GM19240 (cell line): ENCODE measurements at regions not wholly inside any gene's neighbourhood (a gene's known extent, or its start where the extent isn't known, plus 50 kb on each side); places are given as distances from the start of the nearest gene placed in this dataset.

Experiments
- DNase-seq: peaks from one replicate; pipeline ENCODE4 v3.0.0; 2011; ENCODE audit warnings: low spot score; ENCODE audit not compliant: insufficient read length

GRCh38 chr16:6940968-6941367, 391.7 kb upstream of the RBFOX1 start:
- no peak for DNase-seq

DNA sequence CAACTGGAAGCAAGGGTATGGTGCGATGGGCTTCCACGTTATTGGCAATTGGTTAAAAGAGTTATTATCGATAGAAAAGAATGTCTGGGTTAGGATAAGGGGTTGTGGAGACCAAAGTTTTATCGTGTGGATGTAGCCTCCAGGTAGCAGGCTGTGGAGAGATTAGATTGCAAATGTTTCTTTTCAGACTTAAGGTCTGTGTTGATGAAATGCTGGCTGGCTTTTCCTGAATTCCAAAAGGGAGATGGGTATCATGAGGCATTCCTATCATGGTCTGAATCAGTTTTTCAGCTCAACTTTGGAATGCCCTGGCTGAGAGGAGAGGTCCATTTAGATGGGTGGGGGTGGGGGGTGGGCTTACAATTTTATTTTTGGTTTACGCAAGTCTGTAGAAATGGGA, 395.0 kb upstream of the RBFOX1 start:
- no peak for DNase-seq

DNA sequence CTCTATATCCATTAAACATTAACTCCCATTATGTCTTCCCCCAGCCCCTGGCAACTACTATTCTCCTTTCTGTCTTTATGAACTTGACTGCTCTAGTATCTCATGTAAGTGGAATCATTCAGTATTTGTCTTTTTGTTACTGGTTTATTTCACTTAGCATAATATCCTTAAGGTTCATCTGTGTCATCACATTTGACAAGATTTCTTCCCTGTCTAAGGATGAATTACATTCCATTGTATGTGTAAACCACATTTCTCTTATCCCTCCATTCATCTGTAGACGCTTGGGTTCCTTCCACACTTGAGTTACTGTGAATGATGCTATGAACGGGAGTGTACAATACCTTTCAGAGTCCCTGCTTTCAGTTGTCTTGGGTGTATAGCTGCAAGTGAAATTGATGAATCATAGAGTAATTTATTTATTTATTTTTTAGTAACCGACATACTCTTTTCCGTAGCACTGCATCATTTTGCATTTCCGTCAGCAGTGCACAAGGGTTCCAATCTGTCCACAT, 399.7 kb upstream of the RBFOX1 start:
- DNase-seq = no peak

GRCh38 chr16:6929868-6930267, 402.8 kb upstream of the RBFOX1 start:
- DNase-seq = no peak

- no peak for DNase-seq
These were observed 405.9 kb upstream of the RBFOX1 start for GRCh38 chr16:6926762-6927161.

GRCh38 chr16:6926341-6926740, 406.3 kb upstream of the RBFOX1 start:
- DNase-seq = no peak

DNA sequence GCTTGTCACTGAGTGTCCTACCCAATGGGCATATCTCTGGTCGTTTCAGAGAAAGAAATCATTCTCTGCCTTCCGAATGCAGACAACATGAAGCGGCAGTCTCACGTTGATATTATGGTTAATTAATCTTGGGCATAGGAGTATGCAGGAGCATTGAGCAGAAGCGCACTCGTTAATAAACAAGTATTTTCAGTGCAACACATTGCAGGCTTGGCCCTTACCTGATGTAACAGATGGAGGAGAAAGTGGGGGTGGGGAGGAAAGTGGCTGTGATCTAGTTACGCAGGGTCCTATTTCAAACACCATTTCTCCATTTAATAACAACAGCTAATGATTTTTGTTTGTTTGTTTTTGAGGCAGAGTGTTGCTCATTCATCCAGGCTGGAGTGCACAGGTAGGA, 414.0 kb upstream of the RBFOX1 start:
- no peak for DNase-seq

DNA sequence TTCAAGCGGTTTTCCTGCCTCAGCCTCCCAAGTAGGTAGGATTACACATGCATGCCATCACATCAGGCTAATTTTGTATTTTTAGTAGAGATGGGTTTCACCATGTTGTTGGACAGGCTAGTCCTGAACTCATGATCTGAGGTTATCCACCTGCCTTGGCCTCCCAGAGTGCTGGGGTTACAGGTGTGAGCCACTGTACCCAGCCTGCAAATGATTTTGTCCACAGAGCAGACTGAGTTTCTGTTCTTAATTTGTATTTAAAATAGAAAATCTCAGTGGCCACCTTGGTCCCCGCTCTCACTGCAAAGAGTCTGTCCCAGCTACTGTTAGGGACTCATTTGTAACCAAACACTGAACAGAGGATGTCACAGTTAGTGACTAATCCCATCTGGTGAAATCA, 415.7 kb upstream of the RBFOX1 start:
- no peak for DNase-seq

GRCh38 chr16:6913566-6913965, 419.1 kb upstream of the RBFOX1 start:
- DNase-seq = no peak

- no peak for DNase-seq
These were observed 422.3 kb upstream of the RBFOX1 start for GRCh38 chr16:6910301-6910700.

DNA sequence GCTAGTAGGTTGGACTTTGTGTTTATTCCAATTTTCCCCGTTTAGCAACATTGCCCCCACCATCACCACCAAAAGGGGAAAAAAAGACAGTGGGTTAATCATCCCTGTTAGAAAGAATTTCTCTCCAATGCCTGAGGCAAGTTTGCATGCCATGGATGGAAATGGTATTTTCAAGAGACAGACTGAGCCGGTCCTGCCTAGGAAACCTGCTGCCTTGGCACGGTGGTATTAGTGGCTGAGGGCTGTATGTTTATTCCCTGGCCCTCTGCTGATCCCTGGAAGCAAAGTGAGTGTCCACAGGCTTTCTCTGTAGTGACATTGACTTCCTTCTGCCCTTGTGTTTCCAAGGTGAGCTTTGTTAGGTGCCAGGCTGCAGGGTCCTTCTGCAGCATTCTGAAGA, 427.0 kb upstream of the RBFOX1 start:
- no peak for DNase-seq

DNA sequence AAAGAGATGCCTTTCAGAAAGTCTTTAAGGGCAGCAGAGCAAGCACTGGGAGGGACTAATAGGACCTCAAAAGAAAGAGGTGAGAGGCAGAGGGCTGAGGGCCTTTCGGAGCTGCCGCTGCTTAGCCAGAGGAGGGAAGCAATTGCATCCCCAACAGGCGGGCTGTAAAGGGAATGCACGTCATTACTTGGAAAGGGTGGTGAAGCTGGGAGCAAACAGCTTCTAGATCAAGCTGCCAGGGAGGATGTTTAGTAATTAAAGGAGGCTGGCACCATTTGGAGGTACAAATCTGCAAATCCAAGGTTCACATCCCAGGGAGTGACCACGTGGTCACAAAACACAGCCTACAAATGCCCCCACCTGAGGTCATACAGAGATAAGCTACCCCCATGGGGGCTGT, 429.0 kb upstream of the RBFOX1 start:
- DNase-seq = no peak

GRCh38 chr16:6898896-6899295, 433.7 kb upstream of the RBFOX1 start:
- DNase-seq = no peak

GRCh38 chr16:6897876-6898485, 434.7 kb upstream of the RBFOX1 start:
- no peak for DNase-seq

DNA sequence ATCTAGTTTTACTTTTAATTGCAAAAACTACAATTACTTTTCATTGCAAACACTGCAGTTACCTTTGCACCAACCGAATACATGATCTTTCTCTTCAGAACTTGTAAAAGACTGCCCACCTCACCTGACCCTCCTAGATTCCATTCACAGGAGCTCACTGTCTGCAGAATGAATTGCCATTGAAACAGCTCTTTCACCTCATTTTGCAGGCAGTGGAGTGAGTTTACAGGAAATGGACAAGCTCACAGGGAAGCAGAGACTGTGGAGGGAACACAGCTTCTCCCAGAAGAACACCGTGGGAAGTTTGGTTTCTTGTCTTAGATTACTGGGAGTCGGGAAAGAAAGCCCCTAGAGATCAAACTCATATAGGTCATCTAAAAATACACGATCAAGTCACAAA, 439.7 kb upstream of the RBFOX1 start:
- DNase-seq = no peak

- DNase-seq = no peak
These were observed 441.1 kb upstream of the RBFOX1 start for GRCh38 chr16:6891496-6891895.

- DNase-seq = no peak
These were observed 444.1 kb upstream of the RBFOX1 start for GRCh38 chr16:6888531-6888930.

DNA sequence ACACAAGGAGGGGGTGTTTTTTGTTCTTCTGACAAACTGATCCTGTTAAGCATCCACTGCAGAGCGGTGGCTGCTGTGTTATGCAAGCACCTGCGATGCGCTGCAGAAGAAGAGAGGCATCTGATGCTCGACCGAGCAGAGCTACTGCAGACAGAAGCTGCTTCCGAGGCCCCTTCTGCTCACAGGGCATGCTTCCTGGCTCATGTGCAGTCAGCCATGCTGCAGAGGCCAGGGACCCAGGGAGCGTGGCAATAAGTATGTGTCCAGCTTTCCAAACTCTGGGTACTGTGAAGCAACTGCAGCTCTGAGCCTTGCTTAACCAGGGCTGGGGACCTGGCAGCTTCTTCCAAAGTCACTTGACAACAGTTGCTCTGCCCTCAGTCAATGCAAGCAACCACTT, 448.6 kb upstream of the RBFOX1 start:
- DNase-seq = no peak

GRCh38 chr16:6880263-6880662, 452.4 kb upstream of the RBFOX1 start:
- DNase-seq = no peak

- no peak for DNase-seq
These were observed 468.0 kb upstream of the RBFOX1 start for GRCh38 chr16:6864671-6865070.

- DNase-seq = no peak
These were observed 468.4 kb upstream of the RBFOX1 start for GRCh38 chr16:6864244-6864643.

DNA sequence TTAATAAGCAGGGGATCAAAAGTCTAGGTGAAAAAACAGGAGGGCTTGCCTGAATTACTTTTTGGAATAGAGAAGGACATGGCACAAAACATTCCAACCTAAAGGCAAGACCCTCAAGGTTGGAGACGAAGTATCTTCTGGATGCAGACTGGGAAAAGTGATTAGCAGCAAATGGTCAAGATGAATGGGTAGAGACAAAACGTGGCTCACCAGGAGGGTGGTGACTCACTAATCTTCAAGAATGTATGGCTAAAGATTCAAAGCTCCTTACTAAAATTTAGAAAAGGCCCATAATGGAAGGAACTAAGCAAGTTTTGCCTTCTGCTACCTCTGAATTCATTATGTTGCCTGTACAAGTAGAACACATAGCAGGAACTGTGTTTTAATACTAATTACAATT, 469.5 kb upstream of the RBFOX1 start:
- DNase-seq = no peak

- DNase-seq = no peak
These were observed 470.7 kb upstream of the RBFOX1 start for GRCh38 chr16:6861815-6862477.
